GM23338 (cell line): ENCODE measurements at regions not wholly inside any gene's neighbourhood (a gene's known extent, or its start where the extent isn't known, plus 50 kb on each side); places are given as distances from the start of the nearest gene placed in this dataset.

Experiments used
- ATAC-seq: fragments of 200-7000 bp; cut with Tn5 transposase; 3 replicates; pipeline ENCODE4 v1.9.1; 2020
- DNase-seq: peaks from one replicate; pipeline ENCODE4 v3.0.0-alpha.2; 2015; ENCODE audit warnings: low spot score
- H2AFZ ChIP-seq: fragments of 200-600 bp; sonication (generic); 2 replicates; pipeline ENCODE4 v1.8.0; 2016; ENCODE audit warnings: antibody characterized with exemption, mild to moderate bottlenecking, moderate library complexity
- H3F3A ChIP-seq: fragments of 200-600 bp; sonication (generic); replicated peaks from 2 replicates; pipeline ENCODE4 v1.8.0; 2017; ENCODE audit warnings: antibody characterized with exemption, mixed run types, low read depth
- H3K27ac ChIP-seq: fragments of 200-600 bp; sonication (generic); 2 replicates; pipeline ENCODE4 v1.6.1; 2016; ENCODE audit warnings: low read depth
- H3K27me3 ChIP-seq: fragments of 200-600 bp; sonication (generic); 2 replicates; pipeline ENCODE4 v1.8.0; 2016; ENCODE audit warnings: mild to moderate bottlenecking, mixed run types, moderate library complexity; ENCODE audit not compliant: insufficient read depth
- H3K36me3 ChIP-seq: fragments of 200-600 bp; sonication (generic); 2 replicates; pipeline ENCODE4 v1.8.0; 2016; ENCODE audit warnings: mild to moderate bottlenecking; ENCODE audit not compliant: insufficient read depth
- H3K4me1 ChIP-seq: fragments of 200-600 bp; sonication (generic); 2 replicates; pipeline ENCODE4 v1.8.0; 2016; ENCODE audit warnings: mild to moderate bottlenecking, moderate library complexity; ENCODE audit not compliant: insufficient read depth
- H3K4me2 ChIP-seq: fragments of 200-600 bp; sonication (generic); 2 replicates; pipeline ENCODE4 v1.7.1; 2017; ENCODE audit warnings: mixed run types
- H3K4me3 ChIP-seq: fragments of 200-600 bp; sonication (generic); 2 replicates; pipeline ENCODE4 v1.6.1; 2016; ENCODE audit warnings: mixed run types
- H3K79me2 ChIP-seq: fragments of 200-600 bp; sonication (generic); replicated peaks from 2 replicates; pipeline ENCODE4 v1.8.0; 2017; ENCODE audit warnings: mild to moderate bottlenecking; ENCODE audit not compliant: insufficient read depth
- H3K9me2 ChIP-seq: fragments of 200-600 bp; sonication (generic); 2 replicates; pipeline ENCODE4 v1.8.0; 2017; ENCODE audit not compliant: insufficient read depth
- H4K20me1 ChIP-seq: fragments of 200-600 bp; sonication (generic); replicated peaks from 2 replicates; pipeline ENCODE4 v1.8.0; 2017; ENCODE audit warnings: mild to moderate bottlenecking; ENCODE audit not compliant: insufficient read depth
- H3K27ac Mint-ChIP-seq: 2 replicates; pipeline ENCODE4 v1.8.0; 2020; ENCODE audit warnings: inconsistent platforms, mild to moderate bottlenecking, moderate library complexity, mixed read lengths
- H3K27me3 Mint-ChIP-seq: 3 replicates; pipeline ENCODE4 v1.8.0; 2022; ENCODE audit warnings: low read depth, mild to moderate bottlenecking, moderate library complexity, mixed read lengths, inconsistent platforms; ENCODE audit not compliant: insufficient read depth, poor library complexity
- H3K36me3 Mint-ChIP-seq: 3 replicates; pipeline ENCODE4 v1.8.0; 2021; ENCODE audit warnings: low read depth, mild to moderate bottlenecking, inconsistent platforms, moderate library complexity, mixed read lengths
- H3K4me1 Mint-ChIP-seq: 3 replicates; pipeline ENCODE4 v1.8.0; 2020; ENCODE audit warnings: mild to moderate bottlenecking, inconsistent platforms, mixed read lengths
- H3K4me3 Mint-ChIP-seq: 3 replicates; pipeline ENCODE4 v1.8.0; 2021; ENCODE audit warnings: moderate library complexity, mild to moderate bottlenecking, inconsistent platforms, mixed read lengths
- H3K9me3 Mint-ChIP-seq: 3 replicates; pipeline ENCODE4 v1.8.0; 2020; ENCODE audit warnings: moderate library complexity, mild to moderate bottlenecking, inconsistent platforms, mixed read lengths
- CREB1 ChIP-seq: fragments of 250-450 bp; sonication (Bioruptor Pico); IDR thresholded peaks from 2 replicates; pipeline ENCODE4 v1.5.0; 2020; ENCODE audit warnings: low read depth, mild to moderate bottlenecking, moderate library complexity
- EZH2phosphoT487 ChIP-seq: fragments of 200-600 bp; sonication (generic); IDR thresholded peaks from one replicate; pipeline ENCODE4 v1.8.1; 2018; ENCODE audit warnings: antibody characterized with exemption; ENCODE audit not compliant: unreplicated experiment
- JUNB ChIP-seq: IDR thresholded peaks from one replicate; pipeline ENCODE4 v1.6.1; 2016; ENCODE audit warnings: antibody characterized with exemption; ENCODE audit not compliant: unreplicated experiment
- NANOG ChIP-seq: IDR thresholded peaks from 2 replicates; pipeline ENCODE4 v1.6.1; 2016; ENCODE audit warnings: antibody characterized with exemption, borderline replicate concordance
- STAT1 ChIP-seq: IDR thresholded peaks from one replicate; pipeline ENCODE4 v1.6.1; 2016; ENCODE audit warnings: antibody characterized with exemption; ENCODE audit not compliant: unreplicated experiment
- ZNF331 ChIP-seq: fragments of 250-450 bp; sonication (Bioruptor Pico); IDR thresholded peaks from 2 replicates; pipeline ENCODE4 v1.5.0; 2020; ENCODE audit warnings: low read depth, mild to moderate bottlenecking, moderate library complexity
- TF ChIP-seq, protein P1 (sequence below): fragments of 250-450 bp; sonication (Bioruptor Pico); IDR thresholded peaks from 2 replicates; pipeline ENCODE4 v1.5.0; 2020; ENCODE audit warnings: mild to moderate bottlenecking, moderate library complexity
- TF ChIP-seq, protein P2 (sequence below): IDR thresholded peaks from 2 replicates; pipeline ENCODE4 v1.6.1; 2016; ENCODE audit warnings: antibody characterized with exemption

DNA sequence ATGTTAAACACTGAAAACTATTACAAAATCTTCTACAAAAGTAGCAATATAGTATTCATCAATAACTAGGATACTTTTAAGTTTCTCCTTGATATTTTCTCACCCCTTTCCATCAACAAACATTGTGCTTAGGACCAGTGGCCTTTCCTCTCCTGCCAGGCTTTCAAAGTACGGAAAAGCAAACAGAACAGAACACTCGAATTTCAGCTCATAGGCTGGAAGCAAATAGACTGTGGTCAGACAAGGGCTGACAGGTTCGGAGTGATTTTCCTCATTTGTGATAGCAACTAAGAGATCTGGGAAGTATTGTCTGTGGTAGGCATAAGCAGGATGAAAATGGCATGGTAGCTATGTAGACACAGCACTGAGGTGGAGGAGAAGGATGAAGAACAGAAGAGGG is 68.6 kb upstream of the SORBS2 start:
- Histone ChIP-seq H4K20me1 (no peaks in the 10 kb centered on the region), H3K9me2 (no peaks in the 10 kb centered on the region), H3K27me3 (no peaks in the 10 kb centered on the region), H3K79me2 (no peaks in the 10 kb centered on the region), H3F3A (no peaks in the 10 kb centered on the region), H3K36me3 (no peaks in the 10 kb centered on the region), H3K4me3 (no peak overlapping the region), H3K4me2 (no peak overlapping the region), H3K4me1 (peaks cover 11% of the 10 kb centered on the region; the same call in 1 of the 2 replicates), H2AFZ (peak overlapping the region; percentile 44; the same call in 1 of the 2 replicates), H3K27ac (no peak overlapping the region; the same call in 1 of the 2 replicates)
- no peak for ATAC-seq
- Mint-ChIP-seq H3K4me3 (no peak overlapping the region), H3K9me3 (no peaks in the 10 kb centered on the region; the same call in 2 of the 3 replicates), H3K36me3 (no peaks in the 10 kb centered on the region), H3K4me1 (peaks cover 11% of the 10 kb centered on the region), H3K27ac (peak overlapping the region; percentile 7; the same call in 1 of the 2 replicates), H3K27me3 (peaks cover 5% of the 10 kb centered on the region)
- DNase-seq = no peak
- TF ChIP-seq ZNF331 (CRISPR knock-in tag) = no peak
- no peak for TF ChIP-seq STAT1
- TF ChIP-seq, protein P1, sequence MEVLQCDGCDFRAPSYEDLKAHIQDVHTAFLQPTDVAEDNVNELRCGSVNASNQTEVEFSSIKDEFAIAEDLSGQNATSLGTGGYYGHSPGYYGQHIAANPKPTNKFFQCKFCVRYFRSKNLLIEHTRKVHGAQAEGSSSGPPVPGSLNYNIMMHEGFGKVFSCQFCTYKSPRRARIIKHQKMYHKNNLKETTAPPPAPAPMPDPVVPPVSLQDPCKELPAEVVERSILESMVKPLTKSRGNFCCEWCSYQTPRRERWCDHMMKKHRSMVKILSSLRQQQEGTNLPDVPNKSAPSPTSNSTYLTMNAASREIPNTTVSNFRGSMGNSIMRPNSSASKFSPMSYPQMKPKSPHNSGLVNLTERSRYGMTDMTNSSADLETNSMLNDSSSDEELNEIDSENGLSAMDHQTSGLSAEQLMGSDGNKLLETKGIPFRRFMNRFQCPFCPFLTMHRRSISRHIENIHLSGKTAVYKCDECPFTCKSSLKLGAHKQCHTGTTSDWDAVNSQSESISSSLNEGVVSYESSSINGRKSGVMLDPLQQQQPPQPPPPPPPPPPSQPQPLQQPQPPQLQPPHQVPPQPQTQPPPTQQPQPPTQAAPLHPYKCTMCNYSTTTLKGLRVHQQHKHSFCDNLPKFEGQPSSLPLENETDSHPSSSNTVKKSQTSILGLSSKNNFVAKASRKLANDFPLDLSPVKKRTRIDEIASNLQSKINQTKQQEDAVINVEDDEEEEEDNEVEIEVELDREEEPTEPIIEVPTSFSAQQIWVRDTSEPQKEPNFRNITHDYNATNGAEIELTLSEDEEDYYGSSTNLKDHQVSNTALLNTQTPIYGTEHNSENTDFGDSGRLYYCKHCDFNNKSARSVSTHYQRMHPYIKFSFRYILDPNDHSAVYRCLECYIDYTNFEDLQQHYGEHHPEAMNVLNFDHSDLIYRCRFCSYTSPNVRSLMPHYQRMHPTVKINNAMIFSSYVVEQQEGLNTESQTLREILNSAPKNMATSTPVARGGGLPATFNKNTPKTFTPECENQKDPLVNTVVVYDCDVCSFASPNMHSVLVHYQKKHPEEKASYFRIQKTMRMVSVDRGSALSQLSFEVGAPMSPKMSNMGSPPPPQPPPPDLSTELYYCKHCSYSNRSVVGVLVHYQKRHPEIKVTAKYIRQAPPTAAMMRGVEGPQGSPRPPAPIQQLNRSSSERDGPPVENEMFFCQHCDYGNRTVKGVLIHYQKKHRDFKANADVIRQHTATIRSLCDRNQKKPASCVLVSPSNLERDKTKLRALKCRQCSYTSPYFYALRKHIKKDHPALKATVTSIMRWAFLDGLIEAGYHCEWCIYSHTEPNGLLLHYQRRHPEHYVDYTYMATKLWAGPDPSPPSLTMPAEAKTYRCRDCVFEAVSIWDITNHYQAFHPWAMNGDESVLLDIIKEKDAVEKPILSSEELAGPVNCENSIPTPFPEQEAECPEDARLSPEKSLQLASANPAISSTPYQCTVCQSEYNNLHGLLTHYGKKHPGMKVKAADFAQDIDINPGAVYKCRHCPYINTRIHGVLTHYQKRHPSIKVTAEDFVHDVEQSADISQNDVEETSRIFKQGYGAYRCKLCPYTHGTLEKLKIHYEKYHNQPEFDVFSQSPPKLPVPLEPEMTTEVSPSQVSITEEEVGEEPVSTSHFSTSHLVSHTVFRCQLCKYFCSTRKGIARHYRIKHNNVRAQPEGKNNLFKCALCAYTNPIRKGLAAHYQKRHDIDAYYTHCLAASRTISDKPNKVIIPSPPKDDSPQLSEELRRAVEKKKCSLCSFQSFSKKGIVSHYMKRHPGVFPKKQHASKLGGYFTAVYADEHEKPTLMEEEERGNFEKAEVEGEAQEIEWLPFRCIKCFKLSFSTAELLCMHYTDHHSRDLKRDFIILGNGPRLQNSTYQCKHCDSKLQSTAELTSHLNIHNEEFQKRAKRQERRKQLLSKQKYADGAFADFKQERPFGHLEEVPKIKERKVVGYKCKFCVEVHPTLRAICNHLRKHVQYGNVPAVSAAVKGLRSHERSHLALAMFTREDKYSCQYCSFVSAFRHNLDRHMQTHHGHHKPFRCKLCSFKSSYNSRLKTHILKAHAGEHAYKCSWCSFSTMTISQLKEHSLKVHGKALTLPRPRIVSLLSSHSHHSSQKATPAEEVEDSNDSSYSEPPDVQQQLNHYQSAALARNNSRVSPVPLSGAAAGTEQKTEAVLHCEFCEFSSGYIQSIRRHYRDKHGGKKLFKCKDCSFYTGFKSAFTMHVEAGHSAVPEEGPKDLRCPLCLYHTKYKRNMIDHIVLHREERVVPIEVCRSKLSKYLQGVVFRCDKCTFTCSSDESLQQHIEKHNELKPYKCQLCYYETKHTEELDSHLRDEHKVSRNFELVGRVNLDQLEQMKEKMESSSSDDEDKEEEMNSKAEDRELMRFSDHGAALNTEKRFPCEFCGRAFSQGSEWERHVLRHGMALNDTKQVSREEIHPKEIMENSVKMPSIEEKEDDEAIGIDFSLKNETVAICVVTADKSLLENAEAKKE (CRISPR knock-in tag) = no peak
- TF ChIP-seq JUNB = no peak
- TF ChIP-seq CREB1 = no peak
- TF ChIP-seq, protein P2, sequence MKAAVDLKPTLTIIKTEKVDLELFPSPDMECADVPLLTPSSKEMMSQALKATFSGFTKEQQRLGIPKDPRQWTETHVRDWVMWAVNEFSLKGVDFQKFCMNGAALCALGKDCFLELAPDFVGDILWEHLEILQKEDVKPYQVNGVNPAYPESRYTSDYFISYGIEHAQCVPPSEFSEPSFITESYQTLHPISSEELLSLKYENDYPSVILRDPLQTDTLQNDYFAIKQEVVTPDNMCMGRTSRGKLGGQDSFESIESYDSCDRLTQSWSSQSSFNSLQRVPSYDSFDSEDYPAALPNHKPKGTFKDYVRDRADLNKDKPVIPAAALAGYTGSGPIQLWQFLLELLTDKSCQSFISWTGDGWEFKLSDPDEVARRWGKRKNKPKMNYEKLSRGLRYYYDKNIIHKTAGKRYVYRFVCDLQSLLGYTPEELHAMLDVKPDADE = no peak
- TF ChIP-seq NANOG = no peak
- no peak for TF ChIP-seq EZH2phosphoT487
